ENCODE measurements at regions not wholly inside any gene's neighbourhood (a gene's known extent, or its start where the extent isn't known, plus 50 kb on each side); places are given as distances from the start of the nearest gene placed in this dataset.

GRCh38 chrX:137999071-137999470 is 433.1 kb downstream of the ZIC3 start (continued):
- TF ChIP-seq, protein P1, sequence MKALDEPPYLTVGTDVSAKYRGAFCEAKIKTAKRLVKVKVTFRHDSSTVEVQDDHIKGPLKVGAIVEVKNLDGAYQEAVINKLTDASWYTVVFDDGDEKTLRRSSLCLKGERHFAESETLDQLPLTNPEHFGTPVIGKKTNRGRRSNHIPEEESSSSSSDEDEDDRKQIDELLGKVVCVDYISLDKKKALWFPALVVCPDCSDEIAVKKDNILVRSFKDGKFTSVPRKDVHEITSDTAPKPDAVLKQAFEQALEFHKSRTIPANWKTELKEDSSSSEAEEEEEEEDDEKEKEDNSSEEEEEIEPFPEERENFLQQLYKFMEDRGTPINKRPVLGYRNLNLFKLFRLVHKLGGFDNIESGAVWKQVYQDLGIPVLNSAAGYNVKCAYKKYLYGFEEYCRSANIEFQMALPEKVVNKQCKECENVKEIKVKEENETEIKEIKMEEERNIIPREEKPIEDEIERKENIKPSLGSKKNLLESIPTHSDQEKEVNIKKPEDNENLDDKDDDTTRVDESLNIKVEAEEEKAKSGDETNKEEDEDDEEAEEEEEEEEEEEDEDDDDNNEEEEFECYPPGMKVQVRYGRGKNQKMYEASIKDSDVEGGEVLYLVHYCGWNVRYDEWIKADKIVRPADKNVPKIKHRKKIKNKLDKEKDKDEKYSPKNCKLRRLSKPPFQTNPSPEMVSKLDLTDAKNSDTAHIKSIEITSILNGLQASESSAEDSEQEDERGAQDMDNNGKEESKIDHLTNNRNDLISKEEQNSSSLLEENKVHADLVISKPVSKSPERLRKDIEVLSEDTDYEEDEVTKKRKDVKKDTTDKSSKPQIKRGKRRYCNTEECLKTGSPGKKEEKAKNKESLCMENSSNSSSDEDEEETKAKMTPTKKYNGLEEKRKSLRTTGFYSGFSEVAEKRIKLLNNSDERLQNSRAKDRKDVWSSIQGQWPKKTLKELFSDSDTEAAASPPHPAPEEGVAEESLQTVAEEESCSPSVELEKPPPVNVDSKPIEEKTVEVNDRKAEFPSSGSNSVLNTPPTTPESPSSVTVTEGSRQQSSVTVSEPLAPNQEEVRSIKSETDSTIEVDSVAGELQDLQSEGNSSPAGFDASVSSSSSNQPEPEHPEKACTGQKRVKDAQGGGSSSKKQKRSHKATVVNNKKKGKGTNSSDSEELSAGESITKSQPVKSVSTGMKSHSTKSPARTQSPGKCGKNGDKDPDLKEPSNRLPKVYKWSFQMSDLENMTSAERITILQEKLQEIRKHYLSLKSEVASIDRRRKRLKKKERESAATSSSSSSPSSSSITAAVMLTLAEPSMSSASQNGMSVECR (CRISPR knock-in tag; IDR thresholded peaks at IDR 0.05): no peak
- TF ChIP-seq SRSF9 (IDR thresholded peaks at IDR 0.05; ENCODE audit: borderline replicate concordance, low read depth, low read length) (no peak), CTCF (IDR thresholded peaks at IDR 0.05 in 2 of 3, conservative IDR thresholded peaks at IDR 0.05 in 1 of 3; ENCODE audit: insufficient read depth in 2 of 3, low read depth in 1 of 3, low read length in 3 of 3) (no peak), CSDE1 (IDR thresholded peaks at IDR 0.05) (no peak), ZNF507 (tag; conservative IDR thresholded peaks at IDR 0.05) (no peak), KLF6 (CRISPR knock-in tag; IDR thresholded peaks at IDR 0.05; ENCODE audit: borderline replicate concordance) (no peak), ZNF354B (CRISPR knock-in tag; IDR thresholded peaks at IDR 0.05) (no peak), HDAC2 (IDR thresholded peaks at IDR 0.05) (no peak)
- TF ChIP-seq, protein P2, sequence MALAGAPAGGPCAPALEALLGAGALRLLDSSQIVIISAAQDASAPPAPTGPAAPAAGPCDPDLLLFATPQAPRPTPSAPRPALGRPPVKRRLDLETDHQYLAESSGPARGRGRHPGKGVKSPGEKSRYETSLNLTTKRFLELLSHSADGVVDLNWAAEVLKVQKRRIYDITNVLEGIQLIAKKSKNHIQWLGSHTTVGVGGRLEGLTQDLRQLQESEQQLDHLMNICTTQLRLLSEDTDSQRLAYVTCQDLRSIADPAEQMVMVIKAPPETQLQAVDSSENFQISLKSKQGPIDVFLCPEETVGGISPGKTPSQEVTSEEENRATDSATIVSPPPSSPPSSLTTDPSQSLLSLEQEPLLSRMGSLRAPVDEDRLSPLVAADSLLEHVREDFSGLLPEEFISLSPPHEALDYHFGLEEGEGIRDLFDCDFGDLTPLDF (CRISPR knock-in tag; IDR thresholded peaks at IDR 0.05): no peak

Data from K562 (cell line).